Head of caudate nucleus (tissue), 42 donors: ENCODE measurements at regions not wholly inside any gene's neighbourhood (a gene's known extent, or its start where the extent isn't known, plus 50 kb on each side); places are given as distances from the start of the nearest gene placed in this dataset.
A peak's percentile ranks its signal among the peaks of the same experiment; 100 is the strongest.

ENCODE experiments used
- DNase-seq, 42 donors: peaks; one replicate each; pipeline versions ENCODE4 v3.0.0 to v3.0.0-alpha.2; 2020 to 2021; ENCODE audit warnings: mixed read lengths in 7 of 42
- intact Hi-C: fragments of 100-400 bp; cut with DNase I; formaldehyde crosslinking; loops from one replicate; pipeline ENCODE4 v1.15.0; 2022

DNA sequence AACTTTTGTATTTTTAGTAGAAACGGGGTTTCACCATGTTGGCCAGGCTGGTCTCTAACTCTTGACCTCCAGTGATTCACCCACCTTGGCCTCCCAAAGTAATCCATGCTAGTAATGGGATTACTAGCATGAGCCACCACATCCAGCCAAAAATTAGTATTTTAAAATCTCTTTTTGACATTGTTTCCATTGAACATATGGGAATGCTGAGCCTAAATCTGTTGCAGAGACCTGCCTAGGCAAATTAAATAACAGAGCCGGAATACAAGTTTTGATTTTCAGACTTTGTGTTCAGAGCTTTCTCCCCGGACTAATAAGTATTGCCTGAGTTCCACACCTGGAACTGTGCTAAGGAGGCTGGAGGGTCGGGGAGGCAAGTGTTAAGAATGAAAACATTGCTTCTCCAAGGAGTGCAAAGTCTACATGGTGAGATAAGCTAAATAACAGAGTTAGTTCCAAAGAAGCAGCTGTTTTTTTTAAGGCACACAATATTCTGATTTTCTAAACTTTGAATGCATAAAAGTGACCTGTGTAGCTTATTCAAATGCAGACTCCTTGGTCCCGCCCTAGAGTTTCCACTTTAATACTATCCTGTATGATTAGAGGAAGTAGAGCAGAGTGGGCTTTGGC lies 150.6 kb upstream of the CELF4 start:
- intact Hi-C loops: no loop called here
- DNase-seq: no peak

GRCh38 chr18:37714691-37715090 lies 149.1 kb upstream of the CELF4 start:
- intact Hi-C loops: no loop called here
- no peak for DNase-seq

DNA sequence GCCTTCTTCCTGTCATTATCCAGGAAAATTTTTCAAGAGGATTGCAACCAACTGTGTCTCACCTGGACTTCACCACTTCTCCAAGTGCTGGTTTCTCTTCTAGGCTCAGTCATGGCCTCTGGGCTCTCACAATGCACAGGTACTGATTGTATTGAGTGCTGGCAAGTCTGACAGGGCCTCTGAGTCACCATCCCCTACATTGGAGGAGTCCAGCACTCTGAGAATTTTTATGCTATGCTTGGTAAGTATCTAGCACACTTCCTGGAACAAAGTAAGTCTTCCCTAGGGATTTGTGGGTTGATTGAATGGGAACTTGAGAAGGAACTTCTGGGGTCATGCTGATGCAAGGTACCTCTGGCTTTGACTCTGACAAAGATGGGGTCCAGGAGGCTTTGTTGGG lies 147.2 kb upstream of the CELF4 start:
- no peak for DNase-seq
- intact Hi-C loops: no loop called here

GRCh38 chr18:37711766-37712505 lies 146.3 kb upstream of the CELF4 start:
- intact Hi-C loops: no loop called here
- DNase-seq: no peak

DNA sequence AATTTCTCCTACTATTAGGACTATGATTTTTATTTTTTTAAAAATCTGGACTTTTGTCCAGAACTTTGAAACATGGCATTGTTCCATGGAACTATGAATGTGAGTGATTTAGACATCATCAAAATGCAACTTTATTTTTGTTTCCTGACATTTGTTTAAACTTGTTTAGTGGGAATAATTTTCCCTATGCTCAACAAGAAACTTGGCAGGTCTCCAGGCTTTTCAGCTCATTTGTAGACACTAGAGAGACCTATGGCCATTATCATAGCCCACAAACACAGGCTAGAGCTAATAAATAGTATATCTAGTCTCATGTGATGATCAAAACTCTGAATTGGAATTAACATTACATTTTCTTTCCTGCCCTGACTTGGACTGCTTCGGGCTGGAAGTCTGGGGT lies 145.1 kb upstream of the CELF4 start:
- intact Hi-C loops: no loop called here
- DNase-seq: no peak

DNA sequence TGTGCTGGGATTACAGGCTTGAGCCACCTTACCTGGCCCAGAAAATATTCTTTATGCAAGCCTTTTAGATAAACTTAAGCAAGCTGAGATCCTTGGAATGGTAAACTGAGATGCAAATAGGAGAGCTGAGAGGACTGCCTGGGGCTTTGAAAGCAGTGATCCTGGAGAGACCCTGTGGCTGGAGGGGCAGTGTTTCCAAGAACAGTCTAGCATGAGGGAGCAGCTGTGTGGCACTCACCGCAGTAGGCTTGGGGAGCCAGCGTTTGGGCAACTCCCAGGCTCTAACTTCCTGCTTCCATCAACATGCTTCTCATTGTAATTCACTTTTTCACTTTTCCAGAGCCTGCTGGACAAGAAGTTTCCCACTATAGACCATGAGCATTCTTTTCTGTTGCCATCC lies 144.1 kb upstream of the CELF4 start:
- no peak for DNase-seq
- intact Hi-C loops: no loop called here

DNA sequence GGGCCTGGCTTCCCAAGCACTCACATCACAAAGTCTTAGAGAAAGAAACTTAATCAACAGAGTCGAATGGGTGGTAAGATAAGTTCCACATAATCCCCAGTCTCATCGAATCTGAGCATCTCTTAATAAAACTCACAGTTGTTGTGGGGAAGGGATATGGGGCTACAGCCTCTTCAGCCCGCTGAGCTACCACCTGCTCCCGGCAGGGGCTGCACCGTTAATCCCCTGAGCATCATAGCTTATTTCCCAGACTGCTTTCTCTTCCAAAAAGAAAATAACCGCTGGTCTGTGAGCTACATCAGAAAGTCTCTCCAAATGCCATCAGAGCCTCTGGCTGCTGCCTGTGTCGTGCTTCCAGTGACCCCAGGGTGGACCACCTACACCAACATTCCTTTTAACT lies 139.4 kb upstream of the CELF4 start:
- intact Hi-C loops: no loop called here
- no peak for DNase-seq

GRCh38 chr18:37702841-37703240 lies 137.2 kb upstream of the CELF4 start:
- intact Hi-C loops: no loop called here
- peak in 7 of 42 donors; percentile 8 to 58 (median 26) for DNase-seq

GRCh38 chr18:37701967-37702366 lies 136.4 kb upstream of the CELF4 start:
- intact Hi-C loops: no loop called here
- DNase-seq: peak in 2 of 42 donors; percentile 11 to 21

DNA sequence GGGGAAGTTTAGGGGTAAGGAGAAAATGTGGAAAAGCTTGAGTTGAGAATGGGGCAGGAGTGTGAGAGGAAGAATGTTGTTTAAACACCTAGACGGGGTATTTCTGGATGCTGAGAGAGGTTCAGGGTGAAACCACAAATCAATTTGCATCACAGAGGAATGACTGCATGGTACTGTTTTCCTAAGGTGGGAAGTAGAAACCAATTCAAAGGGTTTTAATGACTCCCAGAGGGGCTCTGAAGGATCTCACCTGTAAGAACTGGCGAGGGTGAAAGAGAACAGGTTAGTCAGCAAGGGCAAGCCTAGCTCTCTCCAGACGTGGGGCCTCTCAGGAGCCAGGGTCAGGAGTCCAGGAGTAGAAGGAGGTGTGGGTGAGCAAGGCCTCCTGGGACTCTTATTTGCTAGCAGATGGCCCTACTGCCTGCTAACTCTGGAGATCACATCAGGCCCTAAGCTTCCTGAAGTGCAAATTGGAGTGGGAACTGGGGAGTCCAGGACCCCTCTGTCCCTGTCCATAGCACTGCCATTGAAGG lies 133.0 kb upstream of the CELF4 start:
- intact Hi-C loops: no loop called here
- no peak for DNase-seq

DNA sequence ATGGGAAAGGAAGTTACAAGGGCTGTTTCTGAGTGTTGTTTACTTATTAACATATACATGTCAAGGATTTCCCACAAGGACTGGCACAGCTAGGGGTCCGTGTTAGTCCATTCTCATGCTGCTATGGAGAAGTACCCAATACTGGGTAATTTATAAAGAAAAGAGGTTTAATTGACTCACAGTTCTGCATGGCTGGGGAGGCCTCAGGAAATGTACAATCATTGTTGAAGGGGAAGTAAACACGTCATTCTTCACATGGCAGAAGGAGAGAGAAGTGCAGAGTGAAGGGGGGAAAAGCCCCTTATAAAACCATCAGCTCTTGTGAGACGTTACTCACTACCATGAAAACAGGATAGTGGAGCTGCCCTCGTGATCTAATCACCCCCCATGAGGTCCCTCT lies 128.9 kb upstream of the CELF4 start:
- intact Hi-C loops: no loop called here
- no peak for DNase-seq

DNA sequence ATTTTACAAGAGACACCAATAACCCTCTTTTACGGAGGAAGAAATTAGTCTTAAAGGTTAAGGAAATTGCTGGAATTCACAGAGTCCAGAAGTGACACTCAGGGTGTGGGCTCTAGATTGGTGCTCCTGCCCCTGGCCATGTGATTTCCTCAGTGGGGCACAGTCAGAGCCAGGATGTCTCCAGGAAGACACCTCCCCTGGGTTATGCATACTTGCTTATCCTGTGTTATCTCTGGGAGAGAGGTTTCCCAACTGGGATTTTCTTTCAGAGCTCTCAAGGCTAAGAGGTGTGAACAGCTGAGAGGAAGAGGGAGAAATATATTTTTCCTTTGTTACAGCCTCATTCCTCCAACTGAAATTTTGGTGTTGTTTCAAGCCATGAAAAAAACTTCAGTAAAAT lies 125.6 kb upstream of the CELF4 start:
- intact Hi-C loops: no loop called here
- DNase-seq: no peak

DNA sequence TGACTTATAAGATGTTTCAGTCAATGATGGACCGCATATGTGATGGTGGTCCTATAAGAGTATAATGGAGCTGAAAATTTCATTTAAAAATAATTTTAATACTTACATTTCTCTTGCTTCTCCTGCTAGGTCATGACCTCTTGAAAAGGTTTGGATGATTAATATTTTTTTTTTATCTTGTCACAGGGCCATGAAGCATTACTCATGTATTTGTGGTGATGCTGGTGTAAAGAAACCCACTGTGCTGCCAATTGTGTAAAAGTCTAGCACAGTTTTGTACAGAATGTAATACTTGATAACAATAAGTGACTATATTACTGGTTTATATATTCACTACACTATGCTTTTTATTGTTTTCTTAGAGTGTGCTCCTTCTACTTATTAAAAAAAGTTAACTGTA lies 124.2 kb upstream of the CELF4 start:
- DNase-seq: no peak
- intact Hi-C loops: no loop called here

GRCh38 chr18:37684590-37684989 lies 119.0 kb upstream of the CELF4 start:
- intact Hi-C loops: no loop called here
- DNase-seq: no peak

GRCh38 chr18:37684183-37684582 lies 118.6 kb upstream of the CELF4 start:
- intact Hi-C loops: no loop called here
- peak in 1 of 42 donors; percentile 44 for DNase-seq

DNA sequence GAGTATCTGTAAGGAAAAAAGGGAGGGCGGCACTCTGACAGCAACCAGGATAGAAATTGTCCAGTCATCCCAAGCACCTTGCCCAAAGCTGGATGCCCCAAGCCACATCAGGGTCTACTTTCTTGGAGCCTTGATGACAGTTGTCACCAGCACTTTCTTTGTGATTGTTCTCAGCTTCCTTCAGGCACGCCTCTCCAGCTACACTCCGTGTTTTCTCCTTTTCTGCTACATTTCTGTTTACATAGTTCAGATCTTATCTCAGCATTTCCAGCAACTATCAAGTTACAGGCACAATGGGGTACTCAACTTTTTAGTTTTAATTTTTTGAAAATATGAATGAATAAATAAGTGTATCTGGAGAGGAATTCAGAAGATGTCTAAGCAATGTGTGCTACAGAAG lies 115.3 kb upstream of the CELF4 start:
- intact Hi-C loops: no loop called here

DNA sequence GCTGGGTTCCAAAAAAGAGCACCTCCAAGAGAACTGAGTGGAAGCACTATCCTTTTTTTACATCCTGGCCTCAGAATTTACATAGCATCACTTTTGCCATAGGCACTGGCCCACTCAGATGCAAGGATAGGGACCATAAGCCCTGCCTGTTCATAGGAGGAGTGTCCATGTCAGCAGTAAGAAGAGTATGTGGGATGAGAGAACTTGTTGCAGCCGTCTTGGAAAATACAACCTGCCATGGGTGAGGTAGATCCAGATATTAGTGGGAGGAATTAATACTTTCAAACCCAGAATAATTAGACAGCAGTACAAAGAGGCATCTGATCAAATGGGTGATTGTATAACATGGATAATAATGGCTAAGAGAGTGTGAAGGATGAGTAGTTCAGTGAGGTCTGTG lies 110.7 kb upstream of the CELF4 start:
- DNase-seq: peak in 7 of 42 donors; percentile 17 to 63 (median 34)
- intact Hi-C loops: no loop called here

More for the DNA sequence above, 115.3 kb upstream of the CELF4 start:
- DNase-seq: no peak

- intact Hi-C loops: no loop called here
- DNase-seq: no peak
Measured at GRCh38 chr18:37675699-37676098, 110.1 kb upstream of the CELF4 start.

DNA sequence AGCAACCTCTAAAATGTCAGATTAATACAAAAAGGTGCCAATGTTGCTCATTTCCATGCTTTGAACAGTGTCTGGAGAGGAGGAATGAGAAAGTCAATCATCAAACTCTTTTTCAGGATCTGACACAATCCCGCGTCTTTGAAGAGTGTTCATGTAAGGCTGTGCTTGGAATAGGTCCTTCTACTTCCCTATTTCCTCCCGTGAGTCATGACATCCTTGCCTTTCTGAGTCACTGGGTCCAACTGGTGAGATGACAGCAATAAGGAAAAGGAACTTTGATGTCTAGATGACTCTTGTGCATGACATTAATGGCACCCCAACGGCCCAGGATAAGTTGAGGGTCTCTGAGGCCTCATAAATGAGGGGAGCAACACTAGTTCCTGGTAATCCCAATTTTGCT lies 109.0 kb upstream of the CELF4 start:
- no peak for DNase-seq
- intact Hi-C loops: no loop called here

DNA sequence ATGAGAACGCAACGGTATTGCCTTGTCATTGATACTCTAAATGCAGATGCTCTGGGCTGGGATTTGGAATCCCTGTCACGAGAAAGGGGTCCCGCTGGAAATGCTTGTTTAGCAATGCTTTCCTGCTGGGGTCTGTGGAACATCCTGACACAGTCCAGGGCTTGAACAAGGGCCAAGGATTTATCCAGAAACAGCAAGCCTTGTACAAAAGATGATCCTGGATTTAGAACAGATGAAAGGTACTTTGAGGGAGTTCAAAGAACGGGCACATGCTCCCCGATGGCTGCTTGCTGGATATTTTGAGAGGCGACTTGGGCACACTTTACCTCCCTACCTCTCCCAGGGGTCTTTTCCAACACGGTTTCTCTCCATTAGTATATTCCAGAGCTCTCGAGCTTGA lies 108.1 kb upstream of the CELF4 start:
- peak in 1 of 42 donors; percentile 12 for DNase-seq
- intact Hi-C loops: no loop called here
